ENCODE measurements at regions not wholly inside any gene's neighbourhood (a gene's known extent, or its start where the extent isn't known, plus 50 kb on each side); places are given as distances from the start of the nearest gene placed in this dataset.
"Not testable (repeated sequence)": the region's sequence is repeated elsewhere in the genome, so short reads cannot be mapped to it uniquely, and the experiment has no call there.

GRCh38 chrX:89539150-89539549 is 382.6 kb upstream of the TGIF2LX start:
- not testable (repeated sequence) for H3K4me3 ChIP-seq (ENCODE audit: low read depth, low read length, poor library complexity, severe bottlenecking); H3K79me2 ChIP-seq (ENCODE audit: insufficient read depth, low read length); H3K36me3 ChIP-seq (ENCODE audit: insufficient read depth, low read length); H3K4me2 ChIP-seq (ENCODE audit: low read length); H3K27ac ChIP-seq (ENCODE audit: low read depth, low read length, poor library complexity, severe bottlenecking); H3K27me3 ChIP-seq (ENCODE audit: insufficient read depth, low read length); H4K20me1 ChIP-seq (ENCODE audit: insufficient read depth, low read length); H3K9me3 ChIP-seq (ENCODE audit: low read length); H2AFZ ChIP-seq (ENCODE audit: low read length); H3K9ac ChIP-seq (ENCODE audit: low read length); H3K9me2 ChIP-seq (ENCODE audit: low read depth, low read length); H3F3A ChIP-seq (ENCODE audit: insufficient read depth, low read length); H3K4me1 ChIP-seq (ENCODE audit: insufficient read depth, low read length, severe bottlenecking)

- H3K79me2 ChIP-seq (ENCODE audit: insufficient read depth, low read length); H3K9me2 ChIP-seq (ENCODE audit: low read depth, low read length); H3K9me3 ChIP-seq (ENCODE audit: low read length); H3F3A ChIP-seq (ENCODE audit: insufficient read depth, low read length); H3K9ac ChIP-seq (ENCODE audit: low read length); H4K20me1 ChIP-seq (ENCODE audit: insufficient read depth, low read length); H3K4me3 ChIP-seq (ENCODE audit: low read depth, low read length, poor library complexity, severe bottlenecking); H3K4me1 ChIP-seq (ENCODE audit: insufficient read depth, low read length, severe bottlenecking); H3K27ac ChIP-seq (ENCODE audit: low read depth, low read length, poor library complexity, severe bottlenecking); H3K4me2 ChIP-seq (ENCODE audit: low read length); H3K36me3 ChIP-seq (ENCODE audit: insufficient read depth, low read length); H2AFZ ChIP-seq (ENCODE audit: low read length); H3K27me3 ChIP-seq (ENCODE audit: insufficient read depth, low read length): not testable (repeated sequence)
These were observed 364.6 kb upstream of the TGIF2LX start for GRCh38 chrX:89557146-89557545.

- not testable (repeated sequence) for H3K36me3 ChIP-seq (ENCODE audit: insufficient read depth, low read length); H3K9me2 ChIP-seq (ENCODE audit: low read depth, low read length); H4K20me1 ChIP-seq (ENCODE audit: insufficient read depth, low read length); H2AFZ ChIP-seq (ENCODE audit: low read length); H3K4me2 ChIP-seq (ENCODE audit: low read length); H3K9ac ChIP-seq (ENCODE audit: low read length); H3K9me3 ChIP-seq (ENCODE audit: low read length); H3K4me1 ChIP-seq (ENCODE audit: insufficient read depth, low read length, severe bottlenecking); H3K79me2 ChIP-seq (ENCODE audit: insufficient read depth, low read length); H3K4me3 ChIP-seq (ENCODE audit: low read depth, low read length, poor library complexity, severe bottlenecking); H3K27me3 ChIP-seq (ENCODE audit: insufficient read depth, low read length); H3F3A ChIP-seq (ENCODE audit: insufficient read depth, low read length); H3K27ac ChIP-seq (ENCODE audit: low read depth, low read length, poor library complexity, severe bottlenecking)
These were observed 359.6 kb upstream of the TGIF2LX start for GRCh38 chrX:89562079-89562478.

DNA sequence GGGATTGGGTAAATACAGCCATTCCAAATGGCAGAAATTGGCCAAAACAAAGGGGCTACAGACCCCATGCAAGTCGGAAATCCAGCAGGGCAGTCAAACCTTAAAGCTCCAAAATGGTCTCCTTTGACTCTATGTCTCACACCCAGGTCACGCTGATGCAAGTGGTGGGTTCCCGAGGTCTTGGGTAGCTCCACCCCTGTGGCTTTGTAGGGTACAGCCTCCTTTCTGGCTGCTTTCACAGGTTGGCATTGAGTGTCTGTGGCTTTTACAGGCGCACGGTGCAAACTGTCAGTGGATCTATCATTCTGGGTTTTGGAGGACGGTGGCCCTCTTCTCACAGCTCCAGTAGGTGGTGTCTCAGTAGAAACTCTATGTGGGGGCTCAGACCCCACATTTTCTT is 358.6 kb upstream of the TGIF2LX start:
- H3K4me2 ChIP-seq (ENCODE audit: low read length); H3K9me2 ChIP-seq (ENCODE audit: low read depth, low read length): not testable (repeated sequence)

DNA sequence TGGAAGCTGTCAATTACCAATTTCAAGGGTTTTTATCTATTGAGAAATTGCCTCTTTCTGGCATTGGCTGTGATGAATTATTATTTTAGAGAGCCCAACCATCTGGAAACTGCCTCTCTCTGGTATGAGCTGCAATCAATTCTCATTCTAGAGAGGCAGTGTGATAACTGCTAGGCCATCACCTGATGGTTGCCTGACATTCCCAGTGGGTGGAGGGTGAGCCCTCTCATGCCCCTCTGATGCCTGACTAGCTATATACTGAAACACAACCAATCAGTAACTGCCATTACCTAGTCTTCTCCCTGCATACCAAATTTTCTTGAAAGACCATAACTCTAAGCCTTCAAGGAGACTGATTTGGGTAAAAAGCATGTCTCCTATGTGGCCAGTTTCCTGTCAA is 353.9 kb upstream of the TGIF2LX start:
- not testable (repeated sequence) for H3K4me1 ChIP-seq (ENCODE audit: insufficient read depth, low read length, severe bottlenecking); H3K4me3 ChIP-seq (ENCODE audit: low read depth, low read length, poor library complexity, severe bottlenecking); H3K27ac ChIP-seq (ENCODE audit: low read depth, low read length, poor library complexity, severe bottlenecking); H3K79me2 ChIP-seq (ENCODE audit: insufficient read depth, low read length); H4K20me1 ChIP-seq (ENCODE audit: insufficient read depth, low read length); H3K4me2 ChIP-seq (ENCODE audit: low read length); H3F3A ChIP-seq (ENCODE audit: insufficient read depth, low read length); H3K9me3 ChIP-seq (ENCODE audit: low read length); H3K9ac ChIP-seq (ENCODE audit: low read length); H3K9me2 ChIP-seq (ENCODE audit: low read depth, low read length); H3K36me3 ChIP-seq (ENCODE audit: insufficient read depth, low read length); H2AFZ ChIP-seq (ENCODE audit: low read length); H3K27me3 ChIP-seq (ENCODE audit: insufficient read depth, low read length)

More for the DNA sequence above, 358.6 kb upstream of the TGIF2LX start:
- not testable (repeated sequence) for H3K9ac ChIP-seq (ENCODE audit: low read length); H3K27ac ChIP-seq (ENCODE audit: low read depth, low read length, poor library complexity, severe bottlenecking); H3F3A ChIP-seq (ENCODE audit: insufficient read depth, low read length); H3K4me1 ChIP-seq (ENCODE audit: insufficient read depth, low read length, severe bottlenecking); H4K20me1 ChIP-seq (ENCODE audit: insufficient read depth, low read length); H2AFZ ChIP-seq (ENCODE audit: low read length); H3K79me2 ChIP-seq (ENCODE audit: insufficient read depth, low read length); H3K4me3 ChIP-seq (ENCODE audit: low read depth, low read length, poor library complexity, severe bottlenecking); H3K27me3 ChIP-seq (ENCODE audit: insufficient read depth, low read length); H3K36me3 ChIP-seq (ENCODE audit: insufficient read depth, low read length); H3K9me3 ChIP-seq (ENCODE audit: low read length)

DNA sequence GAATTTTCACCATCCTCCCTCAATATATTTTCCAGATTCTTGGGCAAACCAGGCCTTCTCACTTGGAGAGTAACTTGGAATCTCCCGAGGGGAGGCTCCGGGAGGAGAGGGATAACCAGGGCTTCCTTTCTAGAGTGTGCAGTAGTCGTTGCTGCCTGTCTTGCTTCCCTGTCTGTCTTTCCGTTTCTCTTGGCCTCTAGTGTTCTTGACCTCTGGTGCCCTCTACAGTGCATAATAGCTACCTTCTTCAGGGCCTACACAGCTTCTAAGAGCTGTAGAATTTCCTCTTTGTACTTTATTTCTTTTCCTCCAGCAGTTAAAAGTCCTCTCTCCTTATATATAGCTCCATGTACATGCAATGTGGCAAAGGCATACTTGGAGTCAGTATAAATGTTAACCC is 339.8 kb upstream of the TGIF2LX start:
- H3K79me2 ChIP-seq (ENCODE audit: insufficient read depth, low read length); H3K9ac ChIP-seq (ENCODE audit: low read length); H3K4me2 ChIP-seq (ENCODE audit: low read length); H4K20me1 ChIP-seq (ENCODE audit: insufficient read depth, low read length); H3K4me1 ChIP-seq (ENCODE audit: insufficient read depth, low read length, severe bottlenecking); H3K27me3 ChIP-seq (ENCODE audit: insufficient read depth, low read length); H2AFZ ChIP-seq (ENCODE audit: low read length); H3K9me2 ChIP-seq (ENCODE audit: low read depth, low read length); H3K36me3 ChIP-seq (ENCODE audit: insufficient read depth, low read length); H3F3A ChIP-seq (ENCODE audit: insufficient read depth, low read length); H3K9me3 ChIP-seq (ENCODE audit: low read length); H3K27ac ChIP-seq (ENCODE audit: low read depth, low read length, poor library complexity, severe bottlenecking); H3K4me3 ChIP-seq (ENCODE audit: low read depth, low read length, poor library complexity, severe bottlenecking): not testable (repeated sequence)

DNA sequence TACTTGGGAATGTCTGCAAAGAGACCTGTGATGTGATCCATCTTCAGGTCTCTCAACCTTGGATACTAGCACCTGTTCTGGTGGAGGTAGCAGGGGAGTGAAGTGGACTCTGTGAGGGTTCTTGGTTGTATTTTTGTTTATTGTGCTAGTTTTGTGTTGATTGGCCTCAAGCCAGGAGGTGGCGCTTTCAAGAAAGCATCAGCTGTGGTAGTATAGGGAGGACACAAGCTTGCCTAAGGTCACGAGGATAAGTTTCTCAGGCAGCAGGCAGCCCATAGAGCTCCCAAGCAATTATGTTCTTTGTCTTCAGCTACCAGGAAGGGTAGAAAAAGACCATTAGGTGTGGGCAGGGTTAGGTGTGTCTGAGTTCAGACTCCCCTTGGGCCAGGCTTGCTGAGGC is 289.9 kb upstream of the TGIF2LX start:
- H3K4me1 ChIP-seq (ENCODE audit: insufficient read depth, low read length, severe bottlenecking); H3K9ac ChIP-seq (ENCODE audit: low read length); H2AFZ ChIP-seq (ENCODE audit: low read length); H3K4me2 ChIP-seq (ENCODE audit: low read length); H3K27ac ChIP-seq (ENCODE audit: low read depth, low read length, poor library complexity, severe bottlenecking); H3F3A ChIP-seq (ENCODE audit: insufficient read depth, low read length); H3K9me3 ChIP-seq (ENCODE audit: low read length); H3K4me3 ChIP-seq (ENCODE audit: low read depth, low read length, poor library complexity, severe bottlenecking); H3K9me2 ChIP-seq (ENCODE audit: low read depth, low read length); H4K20me1 ChIP-seq (ENCODE audit: insufficient read depth, low read length); H3K79me2 ChIP-seq (ENCODE audit: insufficient read depth, low read length); H3K36me3 ChIP-seq (ENCODE audit: insufficient read depth, low read length); H3K27me3 ChIP-seq (ENCODE audit: insufficient read depth, low read length): not testable (repeated sequence)

DNA sequence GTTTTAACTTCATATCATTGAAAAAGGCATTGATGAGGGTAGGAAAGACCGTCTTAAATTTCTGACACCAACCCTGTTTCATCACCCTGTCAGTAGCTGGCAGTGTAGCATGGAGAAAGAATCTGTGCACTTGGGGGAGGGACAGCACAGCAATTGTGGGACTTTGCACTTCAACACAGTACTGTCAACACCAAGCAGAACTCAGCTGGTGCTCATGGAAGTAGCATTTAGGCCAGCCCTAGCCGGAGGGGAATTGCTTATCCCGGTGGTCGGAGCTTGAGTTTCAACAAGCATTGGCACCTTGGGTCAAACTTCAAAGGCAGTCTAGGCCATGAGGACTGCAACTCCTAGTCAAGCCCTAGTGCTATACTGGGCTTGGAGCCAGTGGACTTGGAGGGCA is 285.8 kb upstream of the TGIF2LX start:
- H3K9me3 ChIP-seq (ENCODE audit: low read length); H2AFZ ChIP-seq (ENCODE audit: low read length); H3K4me3 ChIP-seq (ENCODE audit: low read depth, low read length, poor library complexity, severe bottlenecking); H3K4me1 ChIP-seq (ENCODE audit: insufficient read depth, low read length, severe bottlenecking); H4K20me1 ChIP-seq (ENCODE audit: insufficient read depth, low read length); H3K4me2 ChIP-seq (ENCODE audit: low read length); H3K9ac ChIP-seq (ENCODE audit: low read length); H3K27me3 ChIP-seq (ENCODE audit: insufficient read depth, low read length); H3K79me2 ChIP-seq (ENCODE audit: insufficient read depth, low read length); H3K27ac ChIP-seq (ENCODE audit: low read depth, low read length, poor library complexity, severe bottlenecking); H3K36me3 ChIP-seq (ENCODE audit: insufficient read depth, low read length); H3F3A ChIP-seq (ENCODE audit: insufficient read depth, low read length); H3K9me2 ChIP-seq (ENCODE audit: low read depth, low read length): not testable (repeated sequence)

Data from OCI-LY1 (cell line).